RCC 7860 (cell line): ENCODE measurements at regions not wholly inside any gene's neighbourhood (a gene's known extent, or its start where the extent isn't known, plus 50 kb on each side); places are given as distances from the start of the nearest gene placed in this dataset.

Experiments used
- DNase-seq: peaks from one replicate; pipeline ENCODE4 v3.0.0-alpha.2; 2015; ENCODE audit warnings: low spot score
- FAIRE-seq: peaks from 2 replicates; lab custom pipeline; 2012; peaks lifted over from hg19 to GRCh38; lab: Jason Lieb, UNC

GRCh38 chr18:75815767-75816166 is 388.3 kb upstream of the SMIM21 start:
- DNase-seq (no peak), FAIRE-seq (no peak)

GRCh38 chr18:75812761-75813160 is 385.3 kb upstream of the SMIM21 start:
- DNase-seq (no peak), FAIRE-seq (no peak)

DNA sequence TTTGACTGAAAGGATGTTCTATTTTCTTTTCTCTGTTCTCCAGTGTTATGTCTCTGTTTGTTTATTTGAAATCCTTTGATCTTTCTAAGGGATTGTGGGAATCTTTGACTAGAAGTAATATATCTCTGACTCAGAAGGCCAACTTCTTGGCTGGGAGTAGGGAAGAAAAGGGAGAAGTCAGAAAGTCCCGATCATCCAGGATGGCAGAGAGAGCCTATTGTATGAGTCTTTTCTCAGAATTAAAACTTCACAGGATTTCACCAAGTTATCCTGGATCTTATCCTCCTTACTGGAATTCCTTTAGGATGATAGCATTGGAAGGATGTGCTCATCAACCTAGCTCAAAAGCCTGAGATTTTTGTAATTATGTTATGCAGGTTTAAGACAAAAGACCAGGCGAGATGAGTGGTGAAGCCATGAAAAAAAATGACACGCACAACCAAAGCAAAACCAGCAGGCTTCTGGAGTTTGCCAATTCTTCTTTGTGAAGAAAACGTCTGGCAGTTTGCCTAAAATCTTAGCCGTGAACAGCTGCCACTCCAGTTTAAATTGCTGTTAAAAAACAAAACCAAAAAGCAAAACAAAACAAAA is 383.6 kb upstream of the SMIM21 start:
- FAIRE-seq (no peak), DNase-seq (no peak)

- FAIRE-seq (no peak), DNase-seq (no peak)
Observed at GRCh38 chr18:75810516-75810915, 383.0 kb upstream of the SMIM21 start.

DNA sequence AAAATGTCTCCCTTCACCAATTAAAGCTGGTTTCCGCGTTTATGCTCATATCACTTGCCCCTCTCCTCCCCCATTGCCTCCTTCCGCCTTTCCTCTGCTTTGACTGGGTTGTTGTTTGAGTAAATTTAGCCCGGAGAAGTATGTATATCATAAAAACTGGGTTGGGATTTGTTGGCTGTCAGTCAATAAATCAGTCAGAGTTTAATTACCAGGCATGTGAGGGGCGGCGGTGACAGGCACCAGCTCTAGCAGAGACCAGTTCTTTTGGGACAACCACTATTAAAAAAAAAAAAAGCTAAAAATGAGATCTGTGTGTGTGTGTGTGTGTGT is 382.4 kb upstream of the SMIM21 start:
- FAIRE-seq (no peak), DNase-seq (no peak)

- DNase-seq: no peak
- FAIRE-seq: no peak
Observed at GRCh38 chr18:75809151-75809925, 381.8 kb upstream of the SMIM21 start.

- FAIRE-seq: no peak
- DNase-seq: no peak
Observed at GRCh38 chr18:75805265-75805664, 377.8 kb upstream of the SMIM21 start.

GRCh38 chr18:75802681-75803080 is 375.2 kb upstream of the SMIM21 start:
- no peak for FAIRE-seq
- DNase-seq: no peak

DNA sequence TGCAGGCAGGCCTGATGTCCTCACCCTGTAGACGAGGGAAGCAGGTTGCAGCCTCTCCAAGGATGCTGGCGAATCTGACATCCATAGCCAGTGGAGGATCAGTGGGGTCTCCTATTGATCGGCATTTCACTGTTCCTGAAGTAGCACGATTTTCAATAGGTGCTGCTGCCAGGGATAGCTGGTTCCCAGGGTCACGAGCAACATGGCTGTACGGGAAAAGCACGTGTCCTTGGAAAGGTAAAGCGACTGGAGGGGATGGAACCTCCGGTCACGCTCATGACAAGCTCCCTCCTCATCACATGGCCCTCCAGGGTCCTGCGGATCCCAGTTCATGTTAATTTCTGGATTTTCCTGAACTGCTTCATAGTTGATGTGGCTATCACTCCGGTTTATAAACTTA is 373.7 kb upstream of the SMIM21 start:
- DNase-seq (no peak), FAIRE-seq (no peak)

GRCh38 chr18:75800331-75800648 is 372.8 kb upstream of the SMIM21 start:
- FAIRE-seq: no peak

GRCh38 chr18:75799449-75800330 is 372.2 kb upstream of the SMIM21 start:
- FAIRE-seq (no peak), DNase-seq (no peak)

More at GRCh38 chr18:75800331-75800648, 372.8 kb upstream of the SMIM21 start:
- no peak for DNase-seq

GRCh38 chr18:75797046-75797445 is 369.5 kb upstream of the SMIM21 start:
- DNase-seq (no peak), FAIRE-seq (no peak)

DNA sequence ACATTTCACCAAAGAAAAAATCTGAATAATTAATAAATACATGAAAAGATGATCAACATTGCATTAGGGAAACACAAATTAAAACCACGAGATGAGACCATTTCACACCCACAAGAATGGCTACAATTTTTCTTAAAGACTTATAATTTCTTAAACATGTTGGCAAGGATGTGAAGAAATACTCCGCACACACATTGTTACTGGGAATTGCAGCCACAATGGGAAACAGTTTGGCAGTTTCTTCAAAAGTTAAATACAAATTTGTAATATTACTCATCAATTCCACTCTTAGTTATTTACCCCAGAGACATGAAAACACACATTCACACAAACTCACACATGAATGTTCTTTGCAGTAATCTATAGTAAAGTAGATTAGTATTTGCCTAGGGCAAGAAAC is 363.3 kb upstream of the SMIM21 start:
- no peak for DNase-seq

GRCh38 chr18:75790111-75790510 is 362.6 kb upstream of the SMIM21 start:
- no peak for DNase-seq
- no peak for FAIRE-seq

More for the DNA sequence above, 363.3 kb upstream of the SMIM21 start:
- FAIRE-seq: no peak

DNA sequence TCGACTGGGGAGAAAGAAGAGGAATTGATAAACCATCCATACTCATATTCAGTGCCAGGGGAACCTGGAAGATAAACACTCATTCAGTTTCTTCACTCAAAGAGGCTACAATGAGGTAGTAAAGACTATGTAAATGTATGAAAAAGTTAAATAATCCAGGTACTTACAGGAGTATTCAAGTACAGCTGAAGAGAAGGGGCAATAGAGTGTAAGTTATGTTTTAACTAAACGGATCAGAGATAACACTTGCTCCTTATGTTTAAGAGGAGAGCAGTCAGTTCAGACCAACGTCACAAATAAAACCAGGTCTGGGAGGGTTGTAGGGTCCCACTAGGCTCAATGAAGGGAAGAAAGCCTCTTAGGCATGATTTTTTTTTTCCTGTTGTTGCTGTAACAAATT is 358.3 kb upstream of the SMIM21 start:
- FAIRE-seq: no peak
- DNase-seq: no peak

- no peak for DNase-seq
- no peak for FAIRE-seq
Observed at GRCh38 chr18:75785206-75785605, 357.7 kb upstream of the SMIM21 start.

GRCh38 chr18:75784390-75784789 is 356.9 kb upstream of the SMIM21 start:
- DNase-seq (no peak), FAIRE-seq (no peak)

GRCh38 chr18:75783566-75784281 is 356.2 kb upstream of the SMIM21 start:
- DNase-seq (no peak), FAIRE-seq (no peak)

DNA sequence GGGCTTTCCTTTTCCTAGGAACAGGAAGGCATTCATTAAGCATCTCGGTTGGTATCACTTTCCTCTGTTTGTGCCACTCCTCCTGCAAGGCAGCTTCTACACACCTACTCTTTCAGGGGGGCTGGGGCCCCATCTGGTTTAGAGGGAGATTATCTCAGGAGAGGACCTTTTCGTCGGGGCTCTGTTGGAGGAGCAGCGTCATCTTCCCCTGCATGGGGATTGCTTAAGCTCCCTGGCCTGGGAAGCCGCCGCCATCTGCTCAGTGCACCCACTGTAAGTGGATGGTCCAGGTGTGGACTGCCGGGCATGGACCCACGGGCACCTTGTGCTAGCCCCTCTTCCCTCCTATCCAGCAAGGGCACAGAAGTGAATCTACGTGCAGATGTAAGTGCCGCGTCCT is 355.3 kb upstream of the SMIM21 start:
- FAIRE-seq (no peak), DNase-seq (no peak)

- FAIRE-seq: no peak
- no peak for DNase-seq
Observed at GRCh38 chr18:75782204-75782603, 354.7 kb upstream of the SMIM21 start.

DNA sequence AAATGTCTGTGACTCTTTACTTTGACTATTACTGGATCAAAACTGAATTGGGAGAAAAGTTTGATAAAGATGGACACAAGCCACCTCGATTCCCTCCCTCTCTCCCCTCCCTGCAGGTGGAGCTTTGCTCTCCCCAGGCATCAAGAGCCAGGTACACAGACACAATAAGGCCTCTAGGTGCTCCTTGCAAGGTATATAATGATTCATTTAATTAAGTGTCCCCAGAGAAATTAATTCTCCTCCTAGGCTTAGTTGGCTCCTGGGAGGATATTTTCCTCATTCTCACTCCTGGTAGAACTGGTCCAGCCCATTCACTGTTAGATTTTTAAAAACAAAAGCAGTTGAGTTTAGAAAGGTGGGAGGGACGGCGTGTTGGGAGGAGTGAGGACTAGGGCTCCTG is 352.4 kb upstream of the SMIM21 start:
- FAIRE-seq (no peak), DNase-seq (no peak)
